ENCODE measurements at regions not wholly inside any gene's neighbourhood (a gene's known extent, or its start where the extent isn't known, plus 50 kb on each side); places are given as distances from the start of the nearest gene placed in this dataset.
A peak's percentile ranks its signal among the peaks of the same experiment; 100 is the strongest.

DNA sequence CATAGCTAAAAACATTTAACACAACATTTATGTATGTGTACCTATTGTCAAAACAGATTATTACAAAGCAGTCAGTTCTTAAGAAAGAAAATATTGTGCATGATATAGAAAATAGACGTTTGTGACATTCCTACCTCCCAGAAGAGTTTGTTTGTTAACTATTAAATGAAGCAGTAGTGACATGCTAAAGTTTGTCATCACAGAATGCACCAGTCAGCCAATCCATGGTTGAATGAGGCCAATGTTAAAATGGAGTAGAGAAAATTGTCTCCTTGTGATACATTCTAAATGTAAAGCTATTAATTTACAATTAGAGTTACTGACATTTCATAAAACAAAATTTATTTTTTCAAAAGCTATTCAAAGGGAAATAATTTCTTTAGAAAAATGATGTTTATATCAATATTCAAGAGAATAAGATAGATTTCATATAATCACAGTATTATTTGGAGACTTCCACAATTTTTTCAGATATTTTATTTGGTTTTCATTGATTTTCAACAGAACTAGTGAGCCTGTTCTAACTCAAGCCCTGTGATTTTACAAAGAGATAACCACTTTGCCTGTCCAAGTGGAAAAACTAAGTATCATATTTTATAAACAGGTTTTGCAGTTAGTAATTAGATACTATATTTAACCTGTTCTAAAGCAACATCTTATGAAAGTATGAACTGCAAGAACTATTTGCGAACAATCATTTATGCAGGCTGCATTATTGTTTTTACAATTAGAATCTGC is 176.8 kb downstream of the ISL1 start:
- H2AFZ ChIP-seq (ENCODE audit: low read length) = no peak overlapping the region
- no peak overlapping the region for H3K4me2 ChIP-seq (ENCODE audit: insufficient read depth, low read length)
- H3K27me3 ChIP-seq (ENCODE audit: insufficient read depth, low read length) = no peaks in the 10 kb centered on the region
- H4K20me1 ChIP-seq (ENCODE audit: insufficient read depth, low read length) = no peaks in the 10 kb centered on the region
- H3K4me3 ChIP-seq (ENCODE audit: insufficient read depth, low read length) = no peak overlapping the region
- H3K4me1 ChIP-seq (ENCODE audit: insufficient read depth, low read length) = no peaks in the 10 kb centered on the region
- no peaks in the 10 kb centered on the region for H3K79me2 ChIP-seq (ENCODE audit: insufficient read depth, low read length)
- TF ChIP-seq, protein P1, sequence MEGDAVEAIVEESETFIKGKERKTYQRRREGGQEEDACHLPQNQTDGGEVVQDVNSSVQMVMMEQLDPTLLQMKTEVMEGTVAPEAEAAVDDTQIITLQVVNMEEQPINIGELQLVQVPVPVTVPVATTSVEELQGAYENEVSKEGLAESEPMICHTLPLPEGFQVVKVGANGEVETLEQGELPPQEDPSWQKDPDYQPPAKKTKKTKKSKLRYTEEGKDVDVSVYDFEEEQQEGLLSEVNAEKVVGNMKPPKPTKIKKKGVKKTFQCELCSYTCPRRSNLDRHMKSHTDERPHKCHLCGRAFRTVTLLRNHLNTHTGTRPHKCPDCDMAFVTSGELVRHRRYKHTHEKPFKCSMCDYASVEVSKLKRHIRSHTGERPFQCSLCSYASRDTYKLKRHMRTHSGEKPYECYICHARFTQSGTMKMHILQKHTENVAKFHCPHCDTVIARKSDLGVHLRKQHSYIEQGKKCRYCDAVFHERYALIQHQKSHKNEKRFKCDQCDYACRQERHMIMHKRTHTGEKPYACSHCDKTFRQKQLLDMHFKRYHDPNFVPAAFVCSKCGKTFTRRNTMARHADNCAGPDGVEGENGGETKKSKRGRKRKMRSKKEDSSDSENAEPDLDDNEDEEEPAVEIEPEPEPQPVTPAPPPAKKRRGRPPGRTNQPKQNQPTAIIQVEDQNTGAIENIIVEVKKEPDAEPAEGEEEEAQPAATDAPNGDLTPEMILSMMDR (IDR thresholded peaks at IDR 0.05; ENCODE audit: extremely low read depth, low read depth, low read length) = no peak
- no peaks in the 10 kb centered on the region for H3K36me3 ChIP-seq (ENCODE audit: insufficient read depth, low read length)
- H3K27ac ChIP-seq (ENCODE audit: low read depth, low read length) = no peak overlapping the region
- no peak for DNase-seq (ENCODE audit: insufficient read length, low spot score, missing footprints)
- H3K9me3 ChIP-seq (ENCODE audit: low read depth, low read length) = peaks cover 2% of the 10 kb centered on the region

DNA sequence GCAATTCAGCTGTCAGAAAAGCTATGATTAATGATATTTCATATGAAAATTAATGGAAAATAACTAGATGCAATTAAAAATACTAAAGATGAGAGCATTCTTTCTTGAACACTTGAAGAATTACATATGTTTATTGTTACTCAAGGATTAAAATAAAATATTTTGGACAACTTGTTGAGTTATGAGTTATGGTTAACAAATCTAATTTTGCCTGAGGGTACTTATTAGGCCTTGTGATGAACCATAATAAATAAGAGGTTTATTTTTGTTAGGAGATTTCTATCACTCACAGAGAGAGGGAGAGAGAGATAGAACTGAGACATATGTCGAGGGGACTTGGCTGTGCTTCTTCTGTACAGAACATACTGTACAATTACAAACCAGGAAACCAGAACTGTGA is 183.7 kb downstream of the ISL1 start:
- Histone ChIP-seq H3K79me2 (ENCODE audit: insufficient read depth, low read length) (no peaks in the 10 kb centered on the region), H3K4me2 (ENCODE audit: insufficient read depth, low read length) (no peak overlapping the region), H3K36me3 (ENCODE audit: insufficient read depth, low read length) (no peaks in the 10 kb centered on the region)

DNA sequence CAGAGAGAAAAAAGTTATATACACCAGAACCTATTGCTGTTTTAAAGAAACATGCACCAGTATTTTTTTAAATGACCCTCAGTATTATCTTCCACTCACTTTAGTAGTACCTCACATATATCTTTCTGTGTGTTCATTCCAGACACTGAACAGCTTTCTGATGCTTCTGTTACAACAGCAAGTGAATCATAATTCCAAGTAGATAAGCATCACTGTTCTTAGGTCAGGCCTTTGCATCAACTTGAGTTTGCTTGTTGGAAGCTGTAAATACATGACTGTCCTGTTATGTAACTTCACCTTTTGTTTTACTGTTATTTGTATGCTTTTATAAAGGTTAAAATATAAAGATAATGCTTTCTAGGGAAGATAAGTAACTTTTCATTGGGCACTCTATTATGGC is 184.4 kb downstream of the ISL1 start:
- no peak overlapping the region for H3K4me2 ChIP-seq (ENCODE audit: insufficient read depth, low read length)

More for the DNA sequence above, 183.7 kb downstream of the ISL1 start:
- Histone ChIP-seq H3K4me1 (ENCODE audit: insufficient read depth, low read length) (no peaks in the 10 kb centered on the region), H2AFZ (ENCODE audit: low read length) (no peak overlapping the region), H3K4me3 (ENCODE audit: insufficient read depth, low read length) (no peak overlapping the region), H4K20me1 (ENCODE audit: insufficient read depth, low read length) (no peaks in the 10 kb centered on the region), H3K9me3 (ENCODE audit: low read depth, low read length) (no peaks in the 10 kb centered on the region), H3K27ac (ENCODE audit: low read depth, low read length) (no peak overlapping the region), H3K27me3 (ENCODE audit: insufficient read depth, low read length) (no peaks in the 10 kb centered on the region)
- DNase-seq (ENCODE audit: insufficient read length, low spot score, missing footprints) = no peak
- TF ChIP-seq, protein P1 (IDR thresholded peaks at IDR 0.05; ENCODE audit: extremely low read depth, low read depth, low read length) = no peak

DNA sequence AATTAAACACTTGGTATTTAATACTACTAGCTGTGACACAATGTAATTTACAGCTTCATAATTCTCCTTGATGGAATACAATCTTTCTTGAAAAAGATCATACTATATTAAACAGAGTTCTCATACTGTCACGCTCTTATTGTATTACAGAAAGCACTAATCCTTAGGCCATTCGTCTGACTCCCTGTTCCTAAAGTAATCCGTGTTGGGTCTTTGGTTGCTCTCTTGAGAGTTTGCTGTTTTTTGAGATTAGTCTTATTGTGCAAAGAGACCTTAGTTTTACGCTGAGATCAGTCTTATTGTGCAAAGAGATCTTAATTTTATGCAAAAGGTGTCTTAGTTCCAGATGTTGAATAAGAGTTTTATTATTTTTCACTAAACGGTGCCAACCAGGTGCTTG is 190.6 kb downstream of the ISL1 start:
- H3K4me1 ChIP-seq (ENCODE audit: insufficient read depth, low read length) = no peaks in the 10 kb centered on the region
- H3K27me3 ChIP-seq (ENCODE audit: insufficient read depth, low read length) = no peaks in the 10 kb centered on the region
- no peaks in the 10 kb centered on the region for H3K9me3 ChIP-seq (ENCODE audit: low read depth, low read length)
- TF ChIP-seq, protein P1 (IDR thresholded peaks at IDR 0.05; ENCODE audit: extremely low read depth, low read depth, low read length) = no peak
- no peaks in the 10 kb centered on the region for H4K20me1 ChIP-seq (ENCODE audit: insufficient read depth, low read length)
- H3K27ac ChIP-seq (ENCODE audit: low read depth, low read length) = no peak overlapping the region
- no peak overlapping the region for H2AFZ ChIP-seq (ENCODE audit: low read length)
- H3K4me3 ChIP-seq (ENCODE audit: insufficient read depth, low read length) = no peak overlapping the region
- H3K36me3 ChIP-seq (ENCODE audit: insufficient read depth, low read length) = no peaks in the 10 kb centered on the region
- H3K4me2 ChIP-seq (ENCODE audit: insufficient read depth, low read length) = no peak overlapping the region
- no peaks in the 10 kb centered on the region for H3K79me2 ChIP-seq (ENCODE audit: insufficient read depth, low read length)
- DNase-seq (ENCODE audit: insufficient read length, low spot score, missing footprints) = peak; percentile 2

More for the DNA sequence above, 184.4 kb downstream of the ISL1 start:
- H3K4me3 ChIP-seq (ENCODE audit: insufficient read depth, low read length) = no peak overlapping the region
- H3K27me3 ChIP-seq (ENCODE audit: insufficient read depth, low read length) = no peaks in the 10 kb centered on the region
- TF ChIP-seq, protein P1 (IDR thresholded peaks at IDR 0.05; ENCODE audit: extremely low read depth, low read depth, low read length) = no peak
- no peak overlapping the region for H2AFZ ChIP-seq (ENCODE audit: low read length)
- no peaks in the 10 kb centered on the region for H3K79me2 ChIP-seq (ENCODE audit: insufficient read depth, low read length)
- H3K36me3 ChIP-seq (ENCODE audit: insufficient read depth, low read length) = no peaks in the 10 kb centered on the region
- no peak for DNase-seq (ENCODE audit: insufficient read length, low spot score, missing footprints)
- no peaks in the 10 kb centered on the region for H4K20me1 ChIP-seq (ENCODE audit: insufficient read depth, low read length)
- H3K9me3 ChIP-seq (ENCODE audit: low read depth, low read length) = no peaks in the 10 kb centered on the region
- H3K4me1 ChIP-seq (ENCODE audit: insufficient read depth, low read length) = no peaks in the 10 kb centered on the region
- no peak overlapping the region for H3K27ac ChIP-seq (ENCODE audit: low read depth, low read length)

Measured in osteoblast (primary cell).